Lower lobe of right lung (tissue), 2 donors: ENCODE measurements at regions not wholly inside any gene's neighbourhood (a gene's known extent, or its start where the extent isn't known, plus 50 kb on each side); places are given as distances from the start of the nearest gene placed in this dataset.

ENCODE experiments used
- ATAC-seq, 2 donors: fragments of 200-7000 bp; cut with Tn5 transposase; one replicate each; pipeline ENCODE4 v1.9.1; 2020 to 2022; ENCODE audit warnings: mild to moderate bottlenecking in 2 of 2, moderate library complexity in 2 of 2
- DNase-seq: peaks from one replicate; pipeline ENCODE4 v3.0.0-alpha.2; 2020
- H3K27ac ChIP-seq: fragments of 200-600 bp; one replicate; pipeline ENCODE4 v1.8.0; 2022
- H3K27me3 ChIP-seq: fragments of 200-600 bp; one replicate; pipeline ENCODE4 v1.8.0; 2022; ENCODE audit warnings: low read depth
- H3K36me3 ChIP-seq: fragments of 200-600 bp; one replicate; pipeline ENCODE4 v1.8.0; 2022; ENCODE audit warnings: mild to moderate bottlenecking
- H3K4me1 ChIP-seq: fragments of 200-600 bp; one replicate; pipeline ENCODE4 v1.8.0; 2022
- H3K4me3 ChIP-seq: fragments of 200-600 bp; one replicate; pipeline ENCODE4 v1.8.0; 2022; ENCODE audit warnings: mild to moderate bottlenecking
- H3K9me3 ChIP-seq: fragments of 200-600 bp; one replicate; pipeline ENCODE4 v1.8.0; 2022
- CTCF ChIP-seq: fragments of 200-600 bp; IDR thresholded peaks from one replicate; pipeline ENCODE4 v1.8.0; 2022; ENCODE audit warnings: antibody characterized with exemption, mild to moderate bottlenecking
- intact Hi-C: fragments of 100-400 bp; cut with DNase I; formaldehyde crosslinking; loops from one replicate; pipeline ENCODE4 v1.11.0; 2022
- donor health status: DM: no; HTN: yes; CAD: no; lungs with severe emphysema.

- ATAC-seq = no peak
- intact Hi-C loops = no loop called here
- no peak for DNase-seq
- no peak overlapping the region for H3K27ac ChIP-seq
- TF ChIP-seq CTCF = no peak
- H3K36me3 ChIP-seq = no peaks in the 10 kb centered on the region
- H3K27me3 ChIP-seq = no peaks in the 10 kb centered on the region
- no peaks in the 10 kb centered on the region for H3K9me3 ChIP-seq
- peaks cover 13% of the 10 kb centered on the region for H3K4me1 ChIP-seq
- no peak overlapping the region for H3K4me3 ChIP-seq
Measured at GRCh38 chr10:43820663-43821062, 172.0 kb upstream of the ZNF32 start.

GRCh38 chr10:43819464-43820230, 171.0 kb upstream of the ZNF32 start:
- no peak for DNase-seq
- Histone ChIP-seq H3K36me3 (no peaks in the 10 kb centered on the region), H3K27me3 (no peaks in the 10 kb centered on the region), H3K4me1 (peaks cover 13% of the 10 kb centered on the region), H3K9me3 (no peaks in the 10 kb centered on the region), H3K27ac (no peak overlapping the region), H3K4me3 (no peak overlapping the region)
- ATAC-seq = no peak
- TF ChIP-seq CTCF = no peak
- intact Hi-C loops = no loop called here

- Histone ChIP-seq H3K36me3 (no peaks in the 10 kb centered on the region), H3K4me3 (no peak overlapping the region), H3K27ac (no peak overlapping the region), H3K4me1 (peaks cover 13% of the 10 kb centered on the region), H3K9me3 (no peaks in the 10 kb centered on the region), H3K27me3 (no peaks in the 10 kb centered on the region)
- DNase-seq = no peak
- no peak for ATAC-seq
- intact Hi-C loops = no loop called here
- TF ChIP-seq CTCF = no peak
Measured at GRCh38 chr10:43818687-43819086, 170.0 kb upstream of the ZNF32 start.

GRCh38 chr10:43817368-43817767, 168.7 kb upstream of the ZNF32 start:
- no peak for TF ChIP-seq CTCF

GRCh38 chr10:43816351-43817321, 168.0 kb upstream of the ZNF32 start:
- intact Hi-C loops = no loop called here
- no peak overlapping the region for H3K27ac ChIP-seq
- peaks cover 17% of the 10 kb centered on the region for H3K4me1 ChIP-seq
- no peaks in the 10 kb centered on the region for H3K27me3 ChIP-seq
- no peak for TF ChIP-seq CTCF
- DNase-seq = no peak
- peak in 1 of 2 donors; percentile 64 for ATAC-seq
- H3K9me3 ChIP-seq = no peaks in the 10 kb centered on the region
- H3K4me3 ChIP-seq = no peak overlapping the region
- H3K36me3 ChIP-seq = no peaks in the 10 kb centered on the region

More at GRCh38 chr10:43817368-43817767, 168.7 kb upstream of the ZNF32 start:
- no peaks in the 10 kb centered on the region for H3K9me3 ChIP-seq
- no peaks in the 10 kb centered on the region for H3K36me3 ChIP-seq
- DNase-seq (no peak), ATAC-seq (no peak)
- intact Hi-C loops = no loop called here
- H3K4me3 ChIP-seq = no peak overlapping the region
- H3K27me3 ChIP-seq = no peaks in the 10 kb centered on the region
- H3K27ac ChIP-seq = no peak overlapping the region
- peaks cover 13% of the 10 kb centered on the region for H3K4me1 ChIP-seq
